ENCODE measurements at regions not wholly inside any gene's neighbourhood (a gene's known extent, or its start where the extent isn't known, plus 50 kb on each side); places are given as distances from the start of the nearest gene placed in this dataset.

DNA sequence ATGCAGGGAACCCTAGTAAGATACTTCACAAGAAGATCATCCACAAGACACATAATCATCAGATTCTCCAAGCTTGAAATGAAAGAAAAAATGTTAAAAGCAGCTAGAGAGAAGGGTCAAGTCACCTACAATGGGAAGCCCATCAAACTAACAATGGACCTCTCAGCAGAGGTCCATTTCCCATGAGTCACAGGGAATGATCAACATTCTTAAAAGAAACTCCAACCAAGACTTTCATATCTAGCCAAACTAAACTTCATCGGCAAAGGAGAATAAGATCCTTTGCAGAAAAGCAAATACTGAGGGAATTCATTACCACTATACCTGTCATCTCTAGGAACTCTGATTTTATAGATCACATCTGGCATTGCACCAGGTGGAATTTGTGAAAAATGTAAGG is 52.9 kb upstream of the SPATA31E1 start:
- ChIA-PET CTCF (no interaction called here), POLR2A (no interaction called here)
- H3K27me3 Mint-ChIP-seq = peaks cover 9% of the 10 kb centered on the region

DNA sequence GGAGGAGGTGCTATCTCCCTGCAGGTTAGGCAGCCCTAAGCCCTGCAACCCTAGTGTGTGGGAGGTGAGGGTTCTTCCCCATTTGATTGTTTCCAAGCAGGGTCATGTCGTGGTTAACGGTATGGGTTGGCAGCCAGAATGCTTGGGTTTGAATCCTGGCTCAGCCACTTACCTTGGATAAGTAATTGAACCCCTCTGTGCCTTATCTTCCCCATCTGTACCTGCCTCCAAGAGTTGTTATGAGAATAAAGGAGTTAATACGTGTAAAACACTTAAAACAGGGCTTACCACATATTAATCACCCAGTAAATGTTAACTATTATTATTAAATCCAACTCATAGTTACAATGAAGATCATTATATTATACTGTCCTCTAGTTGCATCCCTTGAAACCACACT is 52.2 kb upstream of the SPATA31E1 start:
- ChIA-PET POLR2A (no interaction called here), CTCF (no interaction called here)
- Mint-ChIP-seq H3K4me3 (no peak overlapping the region), H3K9me3 (no peaks in the 10 kb centered on the region), H3K27me3 (peaks cover 9% of the 10 kb centered on the region), H3K27ac (no peak overlapping the region), H3K36me3 (ENCODE audit: low read depth) (no peaks in the 10 kb centered on the region), H3K4me1 (no peaks in the 10 kb centered on the region)
- no peak for DNase-seq

More for the DNA sequence above, 52.9 kb upstream of the SPATA31E1 start:
- Mint-ChIP-seq H3K4me1 (no peaks in the 10 kb centered on the region), H3K4me3 (no peak overlapping the region), H3K27ac (no peak overlapping the region), H3K9me3 (no peaks in the 10 kb centered on the region), H3K36me3 (ENCODE audit: low read depth) (no peaks in the 10 kb centered on the region)
- no peak for DNase-seq

- CTCF ChIA-PET = no interaction called here
- Mint-ChIP-seq H3K27ac (no peak overlapping the region), H3K36me3 (ENCODE audit: low read depth) (no peaks in the 10 kb centered on the region), H3K4me3 (no peak overlapping the region), H3K27me3 (peaks cover 9% of the 10 kb centered on the region), H3K9me3 (no peaks in the 10 kb centered on the region), H3K4me1 (no peaks in the 10 kb centered on the region)
- POLR2A ChIA-PET = no interaction called here
- no peak for DNase-seq
Measured at GRCh38 chr9:87831159-87831558, 51.5 kb upstream of the SPATA31E1 start.
